Fibroblast of skin of left biceps (primary cell): ENCODE measurements at regions not wholly inside any gene's neighbourhood (a gene's known extent, or its start where the extent isn't known, plus 50 kb on each side); places are given as distances from the start of the nearest gene placed in this dataset.
"Not testable (repeated sequence)": the region's sequence is repeated elsewhere in the genome, so short reads cannot be mapped to it uniquely, and the experiment has no call there.

ENCODE experiments used
- DNase-seq, 2 experiments: peaks; one replicate each; pipeline ENCODE4 v3.0.0-alpha.2; 2013; ENCODE audit warnings: low read depth in 2 of 2

- not testable (repeated sequence) for DNase-seq
These were observed 267.9 kb downstream of the INHBA start for GRCh38 chr7:41435020-41435419.

DNA sequence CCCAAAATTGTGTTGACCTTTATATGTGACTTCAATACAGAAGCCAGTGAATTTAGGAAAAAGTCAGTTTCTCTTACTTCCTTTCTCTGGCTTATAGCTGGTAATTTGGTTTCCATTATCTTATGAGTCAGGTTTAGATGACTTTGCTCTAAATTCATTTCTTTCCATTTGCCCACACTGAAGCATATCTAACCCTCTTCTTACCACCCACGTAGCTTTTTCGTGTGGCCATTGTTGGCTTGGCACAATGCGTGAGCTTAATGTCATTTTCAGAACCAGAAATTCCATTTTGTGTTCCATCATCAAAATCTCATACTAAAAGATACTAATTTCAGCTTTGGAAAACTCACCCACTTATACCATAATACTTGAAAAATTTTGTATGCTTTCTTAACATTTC is 271.2 kb downstream of the INHBA start:
- no peak for DNase-seq

DNA sequence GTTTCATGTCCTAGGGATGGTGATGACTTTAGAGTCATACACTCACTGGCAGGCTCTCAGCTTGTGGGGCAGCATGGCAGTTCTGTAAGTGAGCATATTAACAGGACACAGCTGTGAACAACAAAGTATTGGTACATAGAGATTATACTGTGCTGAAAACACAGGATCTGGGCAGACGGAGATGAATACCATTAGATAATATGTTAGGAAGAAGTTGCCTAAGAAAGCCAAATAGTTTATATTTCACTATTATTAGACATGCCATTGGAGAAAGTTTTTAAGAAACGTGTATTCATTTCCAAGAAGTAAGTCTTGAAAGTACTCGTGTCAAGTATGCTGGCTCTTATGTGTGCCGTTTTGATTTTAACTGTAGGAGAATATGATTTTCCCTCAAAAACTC is 274.5 kb downstream of the INHBA start:
- no peak for DNase-seq

DNA sequence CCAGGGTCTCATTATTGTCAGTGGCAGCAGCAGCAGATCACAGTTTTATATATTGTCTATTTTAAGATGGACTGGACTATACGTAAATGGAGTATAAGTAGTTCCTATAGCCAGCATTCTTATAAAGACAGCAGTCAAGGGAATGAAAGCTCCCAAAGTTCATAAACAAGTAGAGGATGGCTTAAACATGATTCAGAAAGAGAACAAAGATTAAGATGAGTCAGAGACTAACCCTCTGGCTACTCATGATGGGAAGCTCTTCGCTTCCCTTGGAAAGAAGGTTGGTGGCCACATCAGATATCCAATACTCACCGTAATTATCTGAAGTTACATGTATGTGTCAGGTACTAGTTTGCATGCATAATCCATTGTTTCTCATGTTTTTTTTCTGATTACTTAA is 277.0 kb downstream of the INHBA start:
- DNase-seq, result no peak

DNA sequence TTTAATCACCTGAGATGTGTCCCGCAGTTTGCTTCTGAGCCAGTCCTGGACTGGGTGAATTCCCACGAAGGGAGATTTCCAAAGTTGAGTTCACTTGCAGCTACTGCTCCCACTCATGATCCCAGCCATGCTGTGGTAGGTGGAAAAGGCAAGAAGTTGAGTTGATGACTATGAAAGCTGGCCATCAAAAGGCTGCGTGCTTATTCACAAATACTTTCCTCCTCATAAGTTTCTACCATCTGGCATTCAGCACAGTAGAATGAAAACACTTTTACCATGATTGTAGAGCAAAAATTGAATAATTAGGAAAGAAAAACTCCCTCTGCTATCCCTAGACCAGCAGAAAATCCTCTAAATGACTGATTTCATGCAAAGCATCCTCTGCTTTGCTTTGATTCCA is 281.8 kb downstream of the INHBA start:
- no peak for DNase-seq

GRCh38 chr7:41420421-41420820 is 282.5 kb downstream of the INHBA start:
- peak; percentile 37 to 47 for DNase-seq

DNA sequence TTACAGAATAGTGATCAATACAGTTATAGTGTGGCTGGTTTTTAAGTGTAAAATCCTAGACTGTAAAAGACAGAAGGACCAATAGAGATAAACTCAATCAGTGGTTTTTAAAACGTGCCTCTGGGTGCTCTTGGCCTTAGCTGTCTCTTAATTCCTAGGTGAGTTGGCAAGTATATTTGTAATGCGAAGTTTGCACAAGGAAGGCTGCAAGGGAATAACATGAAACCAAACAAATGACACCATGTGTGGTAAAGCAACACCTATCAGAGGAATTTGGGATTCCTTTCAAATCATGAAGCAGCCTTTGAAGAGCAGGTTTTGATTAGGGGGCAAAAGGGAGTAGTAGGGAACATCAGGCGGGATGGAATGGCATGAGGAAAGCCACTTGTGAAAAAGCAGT is 284.6 kb downstream of the INHBA start:
- DNase-seq, result no peak

DNA sequence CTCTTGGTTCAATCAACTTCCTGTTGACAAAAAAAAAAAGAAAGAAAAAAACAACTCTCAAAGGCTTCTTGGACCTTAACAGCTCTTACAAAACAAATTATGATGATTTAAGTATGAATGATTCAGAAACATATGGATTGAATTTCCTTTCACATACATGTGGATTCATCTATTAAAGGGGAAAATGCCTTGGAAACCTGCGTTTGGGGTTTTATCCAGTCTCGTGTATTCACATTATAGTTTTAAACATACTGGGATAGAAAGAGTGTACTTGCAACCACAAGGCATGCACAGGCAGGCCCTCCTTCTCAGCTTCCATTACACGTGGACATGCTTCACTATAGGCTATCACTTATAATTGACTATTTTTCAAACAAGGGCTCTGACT is 286.7 kb downstream of the INHBA start:
- DNase-seq, result peak; percentile 82 to 86

GRCh38 chr7:41415471-41416207 is 287.3 kb downstream of the INHBA start:
- peak; percentile 35 to 37 for DNase-seq

DNA sequence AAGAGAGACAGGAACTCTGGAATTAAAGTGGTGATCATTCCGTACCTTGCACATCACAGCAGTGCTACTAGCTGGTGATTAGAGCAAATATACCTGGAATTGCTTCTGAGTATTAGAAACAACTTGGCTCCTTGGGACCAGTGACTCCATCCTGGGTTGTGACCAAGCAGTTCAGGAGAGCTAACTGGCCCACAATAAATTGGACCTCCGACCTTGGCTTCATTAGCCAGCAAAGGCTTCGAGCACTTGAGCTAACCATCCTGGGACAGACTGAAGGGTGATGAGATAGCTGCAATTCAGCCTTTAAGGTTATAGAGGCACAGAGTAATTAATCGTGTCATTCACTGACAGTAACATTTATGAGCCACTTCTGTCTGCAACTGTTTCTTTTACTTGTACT is 287.8 kb downstream of the INHBA start:
- DNase-seq, result no peak

GRCh38 chr7:41404375-41405074 is 298.4 kb downstream of the INHBA start:
- no peak for DNase-seq

DNA sequence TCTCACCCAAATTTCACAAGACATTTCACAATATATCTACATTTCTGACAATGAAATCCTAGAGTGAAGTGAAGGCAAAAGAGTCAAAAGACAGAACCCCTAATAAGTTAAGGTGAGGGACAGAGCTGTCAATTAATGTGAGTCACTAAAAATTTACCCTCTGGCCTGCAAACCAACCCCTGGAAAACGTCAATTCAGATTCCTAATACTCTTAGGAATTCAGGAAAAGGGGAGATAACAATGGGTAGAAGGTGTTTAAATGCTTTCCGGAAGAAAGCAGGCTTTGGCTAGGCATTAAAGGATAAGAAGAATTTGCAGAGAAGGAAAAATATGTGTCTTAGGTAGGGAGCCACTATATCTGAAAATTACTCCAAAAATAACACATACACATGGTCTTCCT is 299.6 kb downstream of the INHBA start:
- no peak for DNase-seq

DNA sequence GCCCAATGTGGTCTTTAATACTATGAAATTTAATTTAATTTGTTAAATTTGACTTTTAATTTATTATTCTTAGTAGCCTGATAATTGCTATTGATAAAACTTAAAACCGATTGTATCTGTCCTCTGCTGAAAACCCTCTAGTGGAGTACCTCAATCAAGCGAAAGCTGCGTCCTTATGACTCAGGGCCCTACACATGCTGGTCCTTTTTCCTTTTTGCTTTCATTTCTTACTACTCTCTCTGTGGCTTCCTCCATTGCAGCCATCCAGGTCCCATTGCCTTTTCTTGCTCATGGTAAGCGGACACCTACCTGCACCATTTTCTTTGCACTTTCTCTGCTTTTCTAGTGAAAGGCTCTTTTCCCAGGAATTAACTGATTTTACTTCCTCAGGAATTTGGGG is 301.1 kb downstream of the INHBA start:
- no peak for DNase-seq

DNA sequence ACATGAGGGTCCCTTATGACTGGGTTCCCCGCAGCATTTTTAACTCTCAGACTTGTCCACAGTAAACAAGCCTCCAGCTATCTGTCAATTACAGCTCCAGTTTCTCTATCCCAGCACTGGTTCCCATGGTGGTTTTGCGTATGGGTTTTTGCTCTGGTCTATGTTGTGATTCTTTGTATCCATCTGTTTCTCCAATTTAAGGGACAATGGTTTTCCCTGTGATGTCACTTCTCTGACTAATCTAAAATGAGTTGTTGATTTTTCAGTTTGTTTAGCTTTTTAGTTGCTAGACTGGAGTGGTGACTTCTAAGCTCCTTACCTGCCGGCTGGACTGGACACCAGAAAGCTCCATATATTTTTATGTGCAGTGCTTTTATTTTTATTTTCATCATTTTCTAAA is 303.7 kb downstream of the INHBA start:
- no peak for DNase-seq

DNA sequence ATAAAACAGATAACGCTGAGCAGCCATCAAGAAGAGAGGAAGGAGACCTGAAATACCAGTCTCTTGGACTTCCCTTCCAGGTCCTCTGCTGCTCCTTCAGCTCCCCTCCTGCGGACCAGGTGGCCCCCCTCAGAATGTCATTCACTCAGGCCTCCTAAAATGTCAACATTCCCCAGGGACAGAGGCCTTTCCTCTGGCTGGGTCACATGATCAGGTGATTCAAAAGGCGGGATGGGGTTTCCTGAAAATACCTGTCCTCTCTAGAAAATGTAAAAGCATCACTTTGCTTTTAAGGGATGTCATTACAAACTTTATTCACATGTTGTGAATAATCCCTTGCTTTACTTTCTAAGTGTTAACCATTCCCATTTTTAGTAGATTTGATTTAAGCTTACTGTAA is 311.1 kb downstream of the INHBA start:
- DNase-seq, result no peak

DNA sequence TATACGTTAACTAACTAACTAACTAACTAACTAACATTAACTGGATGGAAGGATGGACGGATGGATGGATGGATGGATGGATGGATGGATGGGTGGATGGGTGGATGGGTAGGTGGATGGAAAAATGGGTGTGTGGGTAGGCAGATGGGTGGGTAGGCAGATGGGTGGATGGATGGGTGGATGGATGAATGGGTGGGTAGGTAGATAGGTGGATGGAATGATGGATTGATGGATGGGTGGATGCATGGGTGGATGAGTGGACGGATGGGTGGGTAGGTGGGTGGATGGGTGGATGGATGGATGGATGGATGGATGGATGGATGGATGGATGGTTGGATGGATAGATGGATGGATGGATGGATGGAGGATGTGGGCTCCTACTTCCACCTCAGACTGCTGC is 314.0 kb downstream of the INHBA start:
- DNase-seq, result not testable (repeated sequence)

GRCh38 chr7:41385996-41386395 is 316.9 kb downstream of the INHBA start:
- no peak for DNase-seq

GRCh38 chr7:41384418-41384817 is 318.5 kb downstream of the INHBA start:
- DNase-seq, result no peak

DNA sequence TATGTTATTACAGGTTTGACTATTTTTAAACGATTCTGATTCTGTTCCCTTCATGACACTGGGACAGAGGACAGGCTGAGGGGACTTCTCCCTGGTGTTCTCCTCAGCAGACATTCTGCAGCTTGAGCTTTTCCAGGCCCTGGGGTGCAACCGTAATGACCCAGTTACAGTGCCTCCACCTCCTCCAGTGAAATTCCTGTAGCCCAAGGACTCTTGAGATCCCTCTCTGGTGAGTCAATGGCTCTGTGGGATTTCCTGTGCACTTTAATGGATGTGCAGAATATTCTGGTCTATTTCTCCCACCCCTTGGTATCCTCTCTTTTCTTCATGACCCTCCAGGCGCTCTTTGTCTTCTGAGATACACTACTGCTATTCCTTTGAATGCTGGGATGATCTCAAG is 319.3 kb downstream of the INHBA start:
- DNase-seq, result no peak

DNA sequence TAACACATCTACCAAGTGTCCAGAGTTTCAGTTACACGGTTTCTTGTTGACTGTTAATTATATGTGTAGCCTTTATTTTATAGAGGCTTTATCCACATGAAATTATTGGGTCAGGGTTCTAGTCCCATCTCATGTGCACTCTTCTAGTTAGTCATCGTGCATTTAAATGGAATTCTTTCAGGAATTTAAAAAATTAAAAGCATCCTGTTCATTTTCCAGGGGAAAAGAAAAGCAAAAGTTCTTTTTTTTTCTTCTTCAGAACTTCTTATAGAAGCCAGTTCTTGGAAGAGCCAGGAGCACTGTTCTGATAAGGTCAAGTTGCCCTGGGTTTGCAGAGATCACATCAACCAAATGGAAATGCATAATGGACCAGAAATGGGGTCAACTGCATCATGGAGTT is 324.7 kb downstream of the INHBA start:
- DNase-seq, result no peak

DNA sequence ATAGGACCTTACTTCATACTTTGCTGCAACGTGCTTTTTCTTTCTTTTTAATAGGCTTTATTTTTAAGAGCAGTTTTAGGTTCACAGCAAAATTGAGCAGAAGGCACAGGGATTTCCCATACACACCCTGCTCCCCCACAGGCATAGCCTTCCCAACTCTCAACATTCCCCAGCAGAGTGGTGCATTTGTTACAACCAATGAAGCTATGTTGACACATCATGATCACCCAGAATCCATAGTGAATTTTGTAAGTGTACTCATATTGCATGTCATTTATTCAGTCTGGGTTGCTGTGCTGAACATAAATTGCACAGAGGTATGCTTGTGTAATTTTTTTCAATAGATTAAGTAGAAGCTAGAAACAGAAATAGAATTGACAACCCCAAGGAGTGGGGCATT is 327.3 kb downstream of the INHBA start:
- no peak for DNase-seq

DNA sequence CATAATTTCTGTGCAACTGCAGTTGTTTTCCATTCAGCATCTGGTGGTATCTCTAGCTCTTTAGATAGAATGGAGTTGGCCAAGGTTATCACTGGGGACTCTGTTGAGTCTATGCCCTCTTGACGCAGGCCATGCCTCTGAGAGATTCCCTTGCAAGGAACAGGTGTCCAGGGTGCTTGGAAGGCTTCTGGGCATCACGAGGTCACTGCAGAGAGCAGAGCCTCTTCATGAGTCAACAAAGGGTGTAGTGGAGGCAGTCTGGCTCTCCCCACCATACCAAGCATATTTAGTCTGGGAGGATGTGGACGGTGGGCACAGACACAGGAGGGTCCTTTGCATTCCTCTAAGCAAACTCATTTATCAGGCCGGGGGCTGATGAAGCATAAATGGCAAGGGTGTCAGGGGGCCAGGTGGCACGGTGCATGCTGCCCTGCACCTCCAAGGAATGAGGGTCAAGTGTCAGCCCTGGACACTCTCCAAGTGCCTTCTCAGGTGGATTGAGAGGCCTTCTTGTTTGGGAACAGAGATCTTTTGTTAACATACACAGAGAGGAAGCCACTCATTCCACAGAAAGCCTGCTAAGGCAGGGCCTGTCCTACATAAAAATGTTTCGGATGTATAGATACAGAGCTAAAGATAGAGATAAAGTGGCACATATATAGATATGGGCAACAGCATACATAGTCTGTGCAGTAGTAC is 328.6 kb downstream of the INHBA start:
- DNase-seq, result no peak
